ENCODE measurements at regions not wholly inside any gene's neighbourhood (a gene's known extent, or its start where the extent isn't known, plus 50 kb on each side); places are given as distances from the start of the nearest gene placed in this dataset.

- Mint-ChIP-seq H3K4me1 (no peaks in the 10 kb centered on the region), H3K27ac (no peak overlapping the region), H3K27me3 (peaks cover 5% of the 10 kb centered on the region), H3K4me3 (no peak overlapping the region), H3K36me3 (ENCODE audit: low read depth) (no peaks in the 10 kb centered on the region), H3K9me3 (ENCODE audit: low read depth) (no peaks in the 10 kb centered on the region)
- ChIA-PET POLR2A (no interaction called here), CTCF (no interaction called here)
- intact Hi-C loops (cut with DNase I, micrococcal nuclease): no loop called here
- DNase-seq (no peak), ATAC-seq (no peak)
Observed at GRCh38 chr7:156139633-156140032, 327.4 kb upstream of the SHH start.

DNA sequence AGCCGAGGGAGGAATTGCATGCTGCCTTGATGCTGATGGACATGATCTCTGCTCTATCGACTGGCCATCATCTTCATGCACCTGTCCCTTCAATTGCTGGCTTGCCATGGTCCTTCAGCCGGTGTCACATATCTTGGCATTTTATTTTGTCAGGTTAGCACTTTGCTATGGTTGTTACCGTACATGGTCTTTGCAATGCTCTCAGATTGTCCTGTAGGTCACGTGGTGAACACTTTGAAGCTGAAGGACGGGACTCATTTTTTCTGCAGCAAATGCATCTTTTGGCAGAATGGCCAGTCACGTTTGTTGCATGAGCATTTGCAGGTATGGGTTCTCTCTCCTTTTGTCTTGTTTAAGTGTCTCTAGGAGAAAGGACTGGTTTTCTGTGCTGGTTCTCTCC lies 326.8 kb upstream of the SHH start:
- H3K36me3 Mint-ChIP-seq (ENCODE audit: low read depth): no peaks in the 10 kb centered on the region
- CTCF ChIA-PET: no interaction called here
- H3K4me1 Mint-ChIP-seq: no peaks in the 10 kb centered on the region
- intact Hi-C loops (cut with DNase I, micrococcal nuclease): no loop called here
- POLR2A ChIA-PET: no interaction called here
- no peak for ATAC-seq
- H3K9me3 Mint-ChIP-seq (ENCODE audit: low read depth): no peaks in the 10 kb centered on the region
- peaks cover 5% of the 10 kb centered on the region for H3K27me3 Mint-ChIP-seq
- no peak overlapping the region for H3K27ac Mint-ChIP-seq
- no peak for DNase-seq
- no peak overlapping the region for H3K4me3 Mint-ChIP-seq

- CTCF ChIA-PET: no interaction called here
- Mint-ChIP-seq H3K36me3 (ENCODE audit: low read depth) (no peaks in the 10 kb centered on the region), H3K4me3 (no peak overlapping the region), H3K9me3 (ENCODE audit: low read depth) (no peaks in the 10 kb centered on the region), H3K27ac (no peak overlapping the region), H3K4me1 (no peaks in the 10 kb centered on the region), H3K27me3 (peaks cover 2% of the 10 kb centered on the region)
- intact Hi-C loops (cut with DNase I, micrococcal nuclease): no loop called here
- ATAC-seq (no peak), DNase-seq (no peak)
- POLR2A ChIA-PET: no interaction called here
Observed at GRCh38 chr7:156131881-156132280, 319.6 kb upstream of the SHH start.

DNA sequence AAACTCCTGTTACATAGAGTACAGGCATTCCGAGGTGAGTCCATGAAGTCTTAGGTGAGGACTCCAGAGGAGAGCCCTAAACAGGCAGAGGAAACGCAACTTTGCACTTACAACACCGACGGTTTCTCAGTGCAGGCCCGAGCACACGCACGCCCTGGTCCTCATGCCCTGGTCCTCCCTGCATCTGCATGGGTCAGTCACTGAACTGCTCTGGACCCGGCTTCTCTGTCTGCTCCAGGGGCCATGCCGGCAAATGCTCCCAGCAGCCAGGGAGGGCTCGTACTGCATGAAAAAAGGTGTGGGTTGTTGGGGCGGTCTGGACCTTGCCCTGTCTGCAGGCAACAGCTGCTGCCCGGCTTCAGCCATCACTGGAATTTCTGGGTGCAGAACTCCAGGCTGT lies 317.3 kb upstream of the SHH start:
- no peak for ATAC-seq
- no peak overlapping the region for H3K27ac Mint-ChIP-seq

DNA sequence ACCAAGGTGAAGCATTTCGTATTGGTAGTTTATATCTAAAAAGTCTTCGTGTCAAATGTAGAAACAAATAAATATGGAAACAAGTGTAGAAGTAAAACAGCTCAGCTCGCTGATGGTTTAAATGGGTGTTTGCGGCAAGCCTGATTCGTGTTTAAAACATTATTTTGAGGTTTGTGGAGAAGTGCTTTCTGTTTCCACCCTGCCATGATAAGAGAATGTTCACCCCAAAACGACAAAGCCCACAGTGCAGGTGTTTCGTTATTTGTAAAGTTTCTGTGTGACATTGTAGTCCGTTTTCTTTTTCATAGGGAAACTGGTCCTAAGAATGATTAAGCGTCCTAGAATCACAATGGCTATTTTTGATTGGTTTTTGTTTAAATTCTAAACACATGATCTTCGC lies 316.2 kb upstream of the SHH start:
- H3K36me3 Mint-ChIP-seq (ENCODE audit: low read depth): no peaks in the 10 kb centered on the region
- no peaks in the 10 kb centered on the region for H3K9me3 Mint-ChIP-seq (ENCODE audit: low read depth)
- H3K4me1 Mint-ChIP-seq: no peaks in the 10 kb centered on the region
- CTCF ChIA-PET: no interaction called here
- no peak overlapping the region for H3K27ac Mint-ChIP-seq
- H3K4me3 Mint-ChIP-seq: no peak overlapping the region
- intact Hi-C loops (cut with DNase I, micrococcal nuclease): no loop called here
- H3K27me3 Mint-ChIP-seq: peaks cover 2% of the 10 kb centered on the region
- POLR2A ChIA-PET: no interaction called here
- ATAC-seq (no peak), DNase-seq (no peak)

More for the DNA sequence above, 317.3 kb upstream of the SHH start:
- Mint-ChIP-seq H3K4me3 (no peak overlapping the region), H3K9me3 (ENCODE audit: low read depth) (no peaks in the 10 kb centered on the region), H3K4me1 (no peaks in the 10 kb centered on the region), H3K36me3 (ENCODE audit: low read depth) (no peaks in the 10 kb centered on the region), H3K27me3 (peaks cover 2% of the 10 kb centered on the region)
- no peak for DNase-seq
- ChIA-PET POLR2A (no interaction called here), CTCF (no interaction called here)
- intact Hi-C loops (cut with DNase I, micrococcal nuclease): no loop called here

- no peak for ATAC-seq
- peaks cover 2% of the 10 kb centered on the region for H3K27me3 Mint-ChIP-seq
- CTCF ChIA-PET: interaction anchor here (0.6 kb wide), 1 partner anchor 688 kb away, joined by 3 read pairs; no protein-coding TSS in a partner anchor
- H3K27ac Mint-ChIP-seq: no peak overlapping the region
- no peaks in the 10 kb centered on the region for H3K4me1 Mint-ChIP-seq
- POLR2A ChIA-PET: no interaction called here
- no peaks in the 10 kb centered on the region for H3K9me3 Mint-ChIP-seq (ENCODE audit: low read depth)
- H3K4me3 Mint-ChIP-seq: no peak overlapping the region
- no peak for DNase-seq
- H3K36me3 Mint-ChIP-seq (ENCODE audit: low read depth): no peaks in the 10 kb centered on the region
- intact Hi-C loops (cut with DNase I, micrococcal nuclease): no loop called here
Observed at GRCh38 chr7:156127166-156128134, 315.2 kb upstream of the SHH start.

- intact Hi-C loops (cut with DNase I, micrococcal nuclease): no loop called here
- ChIA-PET CTCF (no interaction called here), POLR2A (no interaction called here)
- Mint-ChIP-seq H3K4me1 (no peaks in the 10 kb centered on the region), H3K9me3 (ENCODE audit: low read depth) (no peaks in the 10 kb centered on the region), H3K27ac (no peak overlapping the region), H3K4me3 (no peak overlapping the region), H3K27me3 (no peaks in the 10 kb centered on the region), H3K36me3 (ENCODE audit: low read depth) (no peaks in the 10 kb centered on the region)
- DNase-seq (no peak), ATAC-seq (no peak)
Observed at GRCh38 chr7:156125841-156126730, 313.8 kb upstream of the SHH start.

DNA sequence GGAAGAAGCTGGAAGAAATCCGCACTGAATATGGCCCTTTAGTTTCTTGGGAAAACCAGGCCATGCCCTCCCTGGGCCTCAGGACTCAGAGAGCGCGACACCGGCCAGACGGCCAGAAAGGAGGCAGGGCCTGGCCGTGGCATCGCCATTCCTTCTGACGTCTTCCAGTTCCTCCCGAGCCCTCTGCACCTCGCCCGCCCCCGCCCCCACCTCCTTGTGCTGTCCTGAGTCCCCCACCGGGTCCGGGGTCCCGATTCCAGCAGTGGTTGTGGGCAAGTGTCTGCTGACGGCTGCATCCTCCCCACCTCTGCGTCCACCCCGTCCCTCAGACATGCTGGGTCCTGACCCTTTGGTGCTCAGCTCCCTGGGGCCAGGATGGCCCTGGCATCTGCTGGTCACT lies 312.1 kb upstream of the SHH start:
- H3K36me3 Mint-ChIP-seq (ENCODE audit: low read depth): no peaks in the 10 kb centered on the region
- no peaks in the 10 kb centered on the region for H3K4me1 Mint-ChIP-seq
- intact Hi-C loops (cut with DNase I, micrococcal nuclease): loop anchor here in 1 of 2 experiments (5.0 kb wide), 1 partner anchor 87 kb away; no protein-coding TSS in a partner anchor
- ATAC-seq (no peak), DNase-seq (no peak)
- ChIA-PET POLR2A (no interaction called here), CTCF (interaction anchor here (0.5 kb wide), 1 partner anchor 246 kb away, joined by 3 read pairs; no protein-coding TSS in a partner anchor)
- H3K9me3 Mint-ChIP-seq (ENCODE audit: low read depth): no peaks in the 10 kb centered on the region
- H3K27me3 Mint-ChIP-seq: peaks cover 2% of the 10 kb centered on the region
- no peak overlapping the region for H3K27ac Mint-ChIP-seq
- no peak overlapping the region for H3K4me3 Mint-ChIP-seq

GRCh38 chr7:156123362-156123761 lies 311.1 kb upstream of the SHH start:
- H3K9me3 Mint-ChIP-seq (ENCODE audit: low read depth): no peaks in the 10 kb centered on the region
- no peaks in the 10 kb centered on the region for H3K36me3 Mint-ChIP-seq (ENCODE audit: low read depth)
- H3K4me3 Mint-ChIP-seq: no peak overlapping the region
- ATAC-seq: no peak
- ChIA-PET POLR2A (no interaction called here), CTCF (no interaction called here)
- no peaks in the 10 kb centered on the region for H3K4me1 Mint-ChIP-seq
- H3K27me3 Mint-ChIP-seq: peaks cover 2% of the 10 kb centered on the region
- no peak overlapping the region for H3K27ac Mint-ChIP-seq
- DNase-seq: no peak
- intact Hi-C loops (cut with DNase I, micrococcal nuclease): loop anchor here in 1 of 2 experiments (5.0 kb wide), 1 partner anchor 86 kb away; no protein-coding TSS in a partner anchor

DNA sequence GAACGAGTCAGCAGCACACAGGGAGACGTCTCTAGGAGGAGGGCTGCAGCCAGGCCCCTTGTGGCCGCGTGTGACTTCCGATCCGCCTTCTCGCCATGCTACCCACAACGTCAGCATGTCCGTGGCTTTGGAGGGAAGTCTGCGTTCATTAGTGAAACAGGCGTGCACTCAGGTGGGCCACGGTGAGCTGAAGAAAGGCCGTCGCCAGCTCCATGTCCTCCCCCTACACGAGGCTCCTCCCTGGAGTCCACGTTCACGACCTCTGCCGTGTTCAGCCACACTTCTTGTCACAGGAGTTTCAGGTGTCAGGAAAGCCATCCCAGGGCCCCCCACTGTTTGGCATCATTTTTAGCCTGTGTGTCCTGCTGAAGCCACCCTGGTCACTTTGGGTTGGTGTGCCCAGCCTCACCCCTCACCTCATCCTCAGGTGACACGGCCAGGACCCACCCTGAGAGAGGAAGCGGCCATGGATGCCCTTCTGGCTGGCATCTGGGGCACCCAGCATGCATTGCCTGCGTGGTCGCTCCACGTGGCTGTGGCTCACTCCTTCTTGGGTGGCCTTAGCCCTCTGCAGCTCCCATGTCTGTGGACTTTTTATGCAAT lies 310.6 kb upstream of the SHH start:
- no peaks in the 10 kb centered on the region for H3K4me1 Mint-ChIP-seq

DNA sequence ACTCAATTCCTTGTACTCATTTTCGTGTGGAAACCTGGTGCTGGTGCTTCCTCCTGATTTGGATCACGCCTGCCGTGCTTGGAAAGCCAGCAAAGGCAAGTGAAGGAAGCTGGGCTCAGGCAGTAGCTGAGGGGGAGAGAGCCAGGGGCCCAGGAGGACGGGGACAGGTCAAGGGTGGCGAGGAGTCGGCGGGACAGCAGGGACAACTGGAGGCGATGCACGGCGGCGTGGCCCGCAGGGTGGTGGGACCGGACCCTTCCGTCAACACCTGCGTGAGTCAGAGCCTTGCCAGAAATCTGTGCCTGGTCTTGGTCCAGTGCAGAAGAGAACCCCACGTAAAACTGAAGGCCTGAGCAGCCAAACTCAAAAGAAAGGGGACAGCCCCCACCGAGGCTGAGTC lies 309.7 kb upstream of the SHH start:
- POLR2A ChIA-PET: no interaction called here
- intact Hi-C loops (cut with DNase I, micrococcal nuclease): loop anchor here in 1 of 2 experiments (5.0 kb wide), 1 partner anchor 85 kb away; no protein-coding TSS in a partner anchor
- Mint-ChIP-seq H3K9me3 (ENCODE audit: low read depth) (no peaks in the 10 kb centered on the region), H3K36me3 (ENCODE audit: low read depth) (no peaks in the 10 kb centered on the region), H3K27ac (no peak overlapping the region), H3K4me3 (no peak overlapping the region), H3K27me3 (peaks cover 2% of the 10 kb centered on the region), H3K4me1 (no peaks in the 10 kb centered on the region)
- CTCF ChIA-PET: no interaction called here
- ATAC-seq (no peak), DNase-seq (no peak)

More for the DNA sequence above, 310.6 kb upstream of the SHH start:
- H3K9me3 Mint-ChIP-seq (ENCODE audit: low read depth): no peaks in the 10 kb centered on the region
- no peaks in the 10 kb centered on the region for H3K36me3 Mint-ChIP-seq (ENCODE audit: low read depth)
- ATAC-seq (no peak), DNase-seq (no peak)
- H3K4me3 Mint-ChIP-seq: no peak overlapping the region
- peaks cover 2% of the 10 kb centered on the region for H3K27me3 Mint-ChIP-seq
- ChIA-PET CTCF (no interaction called here), POLR2A (no interaction called here)
- no peak overlapping the region for H3K27ac Mint-ChIP-seq
- intact Hi-C loops (cut with DNase I, micrococcal nuclease): loop anchor here in 1 of 2 experiments (5.0 kb wide), 1 partner anchor 86 kb away; no protein-coding TSS in a partner anchor

Data from activated CD4-positive, alpha-beta T cell treated with anti-CD3 and anti-CD28 coated beads for 36 hours (primary cell).